ENCODE measurements at regions not wholly inside any gene's neighbourhood (a gene's known extent, or its start where the extent isn't known, plus 50 kb on each side); places are given as distances from the start of the nearest gene placed in this dataset.

- H3K4me1 ChIP-seq = no peaks in the 10 kb centered on the region
- no peak overlapping the region for H3K4me3 ChIP-seq
- H3K9me3 ChIP-seq = no peaks in the 10 kb centered on the region
- intact Hi-C loops (cut with DNase I; ENCODE audit: low total_unique reads) = no loop called here
- DNase-seq (ENCODE audit: low spot score in 2 of 2) = no peak
- TF ChIP-seq POLR2A (IDR thresholded peaks at IDR 0.05) = no peak
- no peak for TF ChIP-seq POLR2AphosphoS5 (IDR thresholded peaks at IDR 0.05)
- no peak for TF ChIP-seq CTCF (IDR thresholded peaks at IDR 0.05)
- no peaks in the 10 kb centered on the region for H3K27me3 ChIP-seq
- H3K36me3 ChIP-seq = no peaks in the 10 kb centered on the region
- H3K27ac ChIP-seq = no peak overlapping the region
Measured at GRCh38 chr7:130971297-130971696, 237.3 kb upstream of the KLF14 start.

DNA sequence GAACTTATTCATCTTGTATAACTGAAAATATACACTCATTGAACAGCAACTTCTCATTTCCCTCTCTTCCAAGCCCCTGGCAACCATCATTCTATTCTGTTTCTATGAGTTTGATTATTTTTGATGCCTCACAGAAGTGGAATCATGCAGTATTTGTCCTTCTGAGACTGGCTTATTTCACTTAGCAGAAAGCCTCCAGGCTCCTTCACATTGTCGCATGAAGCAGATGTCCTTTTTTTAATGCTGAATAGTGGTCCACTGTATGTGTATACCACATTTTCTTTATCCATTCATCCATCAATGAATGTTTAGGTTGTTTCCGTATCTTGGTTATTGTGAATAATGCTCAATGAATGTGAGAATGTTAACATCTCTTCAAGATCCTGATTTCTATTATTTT lies 238.2 kb upstream of the KLF14 start:
- H3K27ac ChIP-seq = no peak overlapping the region
- intact Hi-C loops (cut with DNase I; ENCODE audit: low total_unique reads) = no loop called here
- no peaks in the 10 kb centered on the region for H3K4me1 ChIP-seq

GRCh38 chr7:130973637-130974036 lies 239.6 kb upstream of the KLF14 start:
- no peaks in the 10 kb centered on the region for H3K27me3 ChIP-seq
- H3K36me3 ChIP-seq = no peaks in the 10 kb centered on the region
- no peaks in the 10 kb centered on the region for H3K4me1 ChIP-seq
- no peak for DNase-seq (ENCODE audit: low spot score in 2 of 2)
- no peak overlapping the region for H3K27ac ChIP-seq
- H3K9me3 ChIP-seq = no peaks in the 10 kb centered on the region
- intact Hi-C loops (cut with DNase I; ENCODE audit: low total_unique reads) = no loop called here
- no peak overlapping the region for H3K4me3 ChIP-seq
- TF ChIP-seq CTCF (IDR thresholded peaks at IDR 0.05) = no peak
- TF ChIP-seq POLR2AphosphoS5 (IDR thresholded peaks at IDR 0.05) = no peak
- TF ChIP-seq POLR2A (IDR thresholded peaks at IDR 0.05) = no peak

More for the DNA sequence above, 238.2 kb upstream of the KLF14 start:
- TF ChIP-seq CTCF (IDR thresholded peaks at IDR 0.05) = no peak
- no peak for TF ChIP-seq POLR2AphosphoS5 (IDR thresholded peaks at IDR 0.05)
- TF ChIP-seq POLR2A (IDR thresholded peaks at IDR 0.05) = no peak
- Histone ChIP-seq H3K9me3 (no peaks in the 10 kb centered on the region), H3K27me3 (no peaks in the 10 kb centered on the region), H3K4me3 (no peak overlapping the region), H3K36me3 (no peaks in the 10 kb centered on the region)
- no peak for DNase-seq (ENCODE audit: low spot score in 2 of 2)

DNA sequence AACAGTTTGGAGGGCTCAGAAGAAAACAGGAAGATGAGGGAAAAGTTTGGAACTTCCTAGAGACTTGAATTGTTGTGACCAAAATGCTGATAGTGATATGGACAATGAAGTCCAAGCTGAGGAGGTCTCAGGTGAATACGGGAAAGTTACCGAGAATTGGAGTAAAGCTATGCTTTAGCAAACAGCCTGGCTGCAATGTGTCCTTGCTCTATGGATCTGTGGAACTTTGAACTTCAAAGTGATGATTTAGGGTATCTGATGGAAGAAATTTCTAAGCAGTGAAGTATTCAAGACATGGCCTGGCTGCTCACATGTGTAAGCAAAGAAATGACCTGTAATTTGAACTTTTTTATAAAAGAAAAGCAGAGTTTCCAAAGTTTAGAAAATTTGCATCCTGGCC lies 240.2 kb upstream of the KLF14 start:
- peaks cover 0 to 2% of the 10 kb centered on the region in 2 donors for H3K4me1 ChIP-seq
- H3K4me3 ChIP-seq = no peak overlapping the region
- H3K9me3 ChIP-seq = no peaks in the 10 kb centered on the region
- DNase-seq (ENCODE audit: low spot score in 2 of 2) = no peak
- TF ChIP-seq POLR2A (IDR thresholded peaks at IDR 0.05) (no peak), CTCF (IDR thresholded peaks at IDR 0.05) (no peak), POLR2AphosphoS5 (IDR thresholded peaks at IDR 0.05) (no peak)
- H3K27ac ChIP-seq = no peak overlapping the region
- intact Hi-C loops (cut with DNase I; ENCODE audit: low total_unique reads) = no loop called here
- H3K27me3 ChIP-seq = no peaks in the 10 kb centered on the region
- no peaks in the 10 kb centered on the region for H3K36me3 ChIP-seq

DNA sequence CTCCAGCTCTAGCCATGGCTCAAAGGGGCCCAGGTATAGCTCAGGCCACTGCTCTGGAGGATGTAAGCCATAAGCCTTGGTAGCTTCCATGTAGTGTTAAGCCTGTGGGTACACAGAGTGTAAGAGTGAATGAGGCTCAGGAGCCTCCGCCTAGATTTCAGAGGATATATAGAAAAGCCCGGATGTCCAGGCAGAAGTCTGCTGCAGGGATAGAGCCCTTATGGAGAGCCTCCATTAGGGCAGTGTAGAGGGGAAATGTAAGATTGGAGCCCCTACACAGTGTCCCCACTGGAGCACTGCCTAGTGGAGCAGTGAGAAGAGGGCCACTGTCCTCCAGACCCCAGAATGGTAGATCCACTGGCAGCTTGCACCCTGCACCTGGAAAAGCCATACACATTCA lies 240.8 kb upstream of the KLF14 start:
- Histone ChIP-seq H3K27me3 (no peaks in the 10 kb centered on the region), H3K27ac (no peak overlapping the region), H3K4me3 (no peak overlapping the region), H3K36me3 (no peaks in the 10 kb centered on the region), H3K4me1 (peaks cover 0 to 5% of the 10 kb centered on the region in 2 donors), H3K9me3 (no peaks in the 10 kb centered on the region)
- TF ChIP-seq POLR2A (IDR thresholded peaks at IDR 0.05) = no peak
- TF ChIP-seq CTCF (IDR thresholded peaks at IDR 0.05) = no peak
- no peak for TF ChIP-seq POLR2AphosphoS5 (IDR thresholded peaks at IDR 0.05)
- intact Hi-C loops (cut with DNase I; ENCODE audit: low total_unique reads) = no loop called here
- no peak for DNase-seq (ENCODE audit: low spot score in 2 of 2)
